ENCODE measurements at regions not wholly inside any gene's neighbourhood (a gene's known extent, or its start where the extent isn't known, plus 50 kb on each side); places are given as distances from the start of the nearest gene placed in this dataset.

DNA sequence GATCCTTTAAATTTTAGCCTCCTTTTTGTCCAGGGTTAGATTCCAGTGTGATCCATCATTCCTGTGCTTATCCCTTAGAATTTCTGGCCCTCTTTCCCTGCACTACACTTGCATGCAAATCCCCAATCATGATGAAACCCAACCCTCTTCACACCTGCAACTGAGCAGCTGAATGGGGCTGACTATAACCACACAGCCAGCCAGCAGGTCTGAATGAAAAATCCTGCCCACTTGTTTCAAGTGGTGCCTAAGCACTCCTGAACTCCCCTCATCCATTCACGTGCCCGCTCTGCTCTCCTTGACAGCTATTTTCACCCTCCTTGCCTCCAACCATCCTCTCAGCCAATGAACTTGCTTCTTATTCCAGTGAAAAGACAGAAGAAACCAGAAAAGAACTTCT is 80.5 kb upstream of the AFF3 start:
- H3K14ac ChIP-seq (replicated peaks; ENCODE audit: low read depth, low read length) = no peak overlapping the region
- no peak overlapping the region for H3K4me2 ChIP-seq (ENCODE audit: low read depth, low read length)
- dilution Hi-C loops (cut with HindIII; ENCODE audit: low sequenced_read_pairs, unreplicated experiment) = no loop called here
- ATAC-seq (ENCODE audit: low read depth) = no peak
- no peak overlapping the region for H3K4me3 ChIP-seq (ENCODE audit: insufficient read depth, low read depth, low read length)
- H3K4me1 ChIP-seq (ENCODE audit: control insufficient read depth, insufficient read depth, low read length) = no peaks in the 10 kb centered on the region
- H3K27me3 ChIP-seq (ENCODE audit: control insufficient read depth, insufficient read depth, low read length) = peaks cover 41% of the 10 kb centered on the region
- POLR2A ChIA-PET (ENCODE audit: unreplicated experiment) = no interaction called here
- TF ChIP-seq CEBPB (IDR thresholded peaks at IDR 0.05; ENCODE audit: low read depth, low read length) (no peak), RCOR1 (IDR thresholded peaks at IDR 0.05; ENCODE audit: insufficient replicate concordance, low read length) (no peak), MXI1 (IDR thresholded peaks at IDR 0.05; ENCODE audit: borderline replicate concordance, low read depth, low read length) (no peak), RAD21 (IDR thresholded peaks at IDR 0.05; ENCODE audit: low read length) (no peak), MAZ (IDR thresholded peaks at IDR 0.05; ENCODE audit: borderline replicate concordance, low read depth, low read length) (no peak), POLR2A (IDR thresholded peaks at IDR 0.05; ENCODE audit: low read depth, low read length) (no peak), NFE2L2 (IDR thresholded peaks at IDR 0.05; ENCODE audit: low read depth, low read length) (no peak), CHD1 (IDR thresholded peaks at IDR 0.05; ENCODE audit: low read depth, low read length) (no peak), FOS (IDR thresholded peaks at IDR 0.05; ENCODE audit: low read depth, low read length) (no peak), MAFK (IDR thresholded peaks at IDR 0.05; ENCODE audit: low read depth, low read length) (no peak), BHLHE40 (IDR thresholded peaks at IDR 0.05; ENCODE audit: low read depth, low read length) (no peak), SMC3 (IDR thresholded peaks at IDR 0.05; ENCODE audit: low read depth, low read length) (no peak), RFX5 (IDR thresholded peaks at IDR 0.05; ENCODE audit: low read depth, low read length) (no peak)
- TF ChIP-seq, protein P1, sequence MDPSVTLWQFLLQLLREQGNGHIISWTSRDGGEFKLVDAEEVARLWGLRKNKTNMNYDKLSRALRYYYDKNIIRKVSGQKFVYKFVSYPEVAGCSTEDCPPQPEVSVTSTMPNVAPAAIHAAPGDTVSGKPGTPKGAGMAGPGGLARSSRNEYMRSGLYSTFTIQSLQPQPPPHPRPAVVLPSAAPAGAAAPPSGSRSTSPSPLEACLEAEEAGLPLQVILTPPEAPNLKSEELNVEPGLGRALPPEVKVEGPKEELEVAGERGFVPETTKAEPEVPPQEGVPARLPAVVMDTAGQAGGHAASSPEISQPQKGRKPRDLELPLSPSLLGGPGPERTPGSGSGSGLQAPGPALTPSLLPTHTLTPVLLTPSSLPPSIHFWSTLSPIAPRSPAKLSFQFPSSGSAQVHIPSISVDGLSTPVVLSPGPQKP (IDR thresholded peaks at IDR 0.05; ENCODE audit: borderline replicate concordance, low read depth, low read length) = no peak
- TF ChIP-seq, protein P2, sequence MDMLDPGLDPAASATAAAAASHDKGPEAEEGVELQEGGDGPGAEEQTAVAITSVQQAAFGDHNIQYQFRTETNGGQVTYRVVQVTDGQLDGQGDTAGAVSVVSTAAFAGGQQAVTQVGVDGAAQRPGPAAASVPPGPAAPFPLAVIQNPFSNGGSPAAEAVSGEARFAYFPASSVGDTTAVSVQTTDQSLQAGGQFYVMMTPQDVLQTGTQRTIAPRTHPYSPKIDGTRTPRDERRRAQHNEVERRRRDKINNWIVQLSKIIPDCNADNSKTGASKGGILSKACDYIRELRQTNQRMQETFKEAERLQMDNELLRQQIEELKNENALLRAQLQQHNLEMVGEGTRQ (IDR thresholded peaks at IDR 0.05; ENCODE audit: low read depth, low read length) = no peak
- TF ChIP-seq, protein P3, sequence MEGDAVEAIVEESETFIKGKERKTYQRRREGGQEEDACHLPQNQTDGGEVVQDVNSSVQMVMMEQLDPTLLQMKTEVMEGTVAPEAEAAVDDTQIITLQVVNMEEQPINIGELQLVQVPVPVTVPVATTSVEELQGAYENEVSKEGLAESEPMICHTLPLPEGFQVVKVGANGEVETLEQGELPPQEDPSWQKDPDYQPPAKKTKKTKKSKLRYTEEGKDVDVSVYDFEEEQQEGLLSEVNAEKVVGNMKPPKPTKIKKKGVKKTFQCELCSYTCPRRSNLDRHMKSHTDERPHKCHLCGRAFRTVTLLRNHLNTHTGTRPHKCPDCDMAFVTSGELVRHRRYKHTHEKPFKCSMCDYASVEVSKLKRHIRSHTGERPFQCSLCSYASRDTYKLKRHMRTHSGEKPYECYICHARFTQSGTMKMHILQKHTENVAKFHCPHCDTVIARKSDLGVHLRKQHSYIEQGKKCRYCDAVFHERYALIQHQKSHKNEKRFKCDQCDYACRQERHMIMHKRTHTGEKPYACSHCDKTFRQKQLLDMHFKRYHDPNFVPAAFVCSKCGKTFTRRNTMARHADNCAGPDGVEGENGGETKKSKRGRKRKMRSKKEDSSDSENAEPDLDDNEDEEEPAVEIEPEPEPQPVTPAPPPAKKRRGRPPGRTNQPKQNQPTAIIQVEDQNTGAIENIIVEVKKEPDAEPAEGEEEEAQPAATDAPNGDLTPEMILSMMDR (conservative IDR thresholded peaks at IDR 0.05; ENCODE audit: low read depth, low read length) = no peak
- H3K23ac ChIP-seq (ENCODE audit: low read depth, low read length) = no peak overlapping the region
- peaks cover 5% of the 10 kb centered on the region for H3K9me3 ChIP-seq (ENCODE audit: control insufficient read depth, insufficient read depth, low read length)
- H3K27ac ChIP-seq (ENCODE audit: insufficient read depth, low read length) = no peak overlapping the region
- H2BK20ac ChIP-seq (ENCODE audit: low read depth, low read length) = no peak overlapping the region
- H4K8ac ChIP-seq (ENCODE audit: low read depth in 2 of 2, low read length in 2 of 2) = no peak overlapping the region
- no peak overlapping the region for H3K4ac ChIP-seq (ENCODE audit: low read depth, low read length)
- H2AFZ ChIP-seq (replicated peaks; ENCODE audit: low read length, poor library complexity) = no peak overlapping the region
- no peak overlapping the region for H3K18ac ChIP-seq (ENCODE audit: low read depth, low read length)
- in situ Hi-C loops (cut with MboI; ENCODE audit: low sequenced_read_pairs) = no loop called here
- H3K79me1 ChIP-seq (ENCODE audit: low read depth in 1 of 2, low read length in 2 of 2) = no peaks in the 10 kb centered on the region
- no peaks in the 10 kb centered on the region for H3K9me1 ChIP-seq (ENCODE audit: insufficient read depth, low read length)
- 92% methylated on average over 2 of the region's 2 CpGs; no CpG with 5 or more reads in 1 of the 2 experiments for WGBS, 2 experiments (ENCODE audit: extremely low coverage in 2 of 2, insufficient read length in 1 of 2)
- no peak overlapping the region for H2AK5ac ChIP-seq (ENCODE audit: low read depth, low read length)
- CTCF ChIA-PET = interaction anchor here (1.1 kb wide), 1 partner anchor 15 kb away, joined by 3 read pairs; no protein-coding TSS in a partner anchor
- no peaks in the 10 kb centered on the region for H3K36me3 ChIP-seq (ENCODE audit: control insufficient read depth, insufficient read depth, low read length)
- no peaks in the 10 kb centered on the region for H4K20me1 ChIP-seq (ENCODE audit: insufficient read depth, low read length)
- H3K9ac ChIP-seq (ENCODE audit: low read depth, low read length) = no peak overlapping the region
- intact Hi-C loops (cut with micrococcal nuclease) = no loop called here
- H3K56ac ChIP-seq (ENCODE audit: extremely low read depth, insufficient read depth, low read length) = no peak overlapping the region
- no peak overlapping the region for H4K5ac ChIP-seq (ENCODE audit: low read depth, low read length)
- H2BK15ac ChIP-seq (ENCODE audit: low read depth, low read length) = no peak overlapping the region
- H2BK5ac ChIP-seq (ENCODE audit: low read depth, low read length, poor library complexity, severe bottlenecking) = no peak overlapping the region
- H2AK9ac ChIP-seq (replicated peaks; ENCODE audit: low read depth, low read length, poor library complexity) = no peak overlapping the region
- no peak for DNase-seq
- no peak overlapping the region for H2BK120ac ChIP-seq (ENCODE audit: low read depth, low read length)
- H4K91ac ChIP-seq (ENCODE audit: insufficient read depth, low read depth, low read length) = no peak overlapping the region
- BruUV-seq (replicated peaks) = no TSS peak

Data from IMR-90 (cell line).